CD14-positive monocyte (primary cell): ENCODE measurements at regions not wholly inside any gene's neighbourhood (a gene's known extent, or its start where the extent isn't known, plus 50 kb on each side); places are given as distances from the start of the nearest gene placed in this dataset.
A peak's percentile ranks its signal among the peaks of the same experiment; 100 is the strongest.

Source experiments
- DNase-seq, 3 donors: peaks; one replicate each; pipeline ENCODE4 v3.0.0-alpha.2; 2011 to 2022
- H2AFZ ChIP-seq: 2 replicates; pipeline ENCODE4 v1.6.0; 2012; ENCODE audit warnings: mild to moderate bottlenecking, low read depth, low read length, inconsistent platforms; ENCODE audit not compliant: insufficient read depth, poor library complexity, severe bottlenecking
- H3K27ac ChIP-seq, 2 donors: 1 replicate in 1 of 2; 2 replicates in 1 of 2; pipeline ENCODE4 v1.5.1; 2012 to 2013; ENCODE audit warnings: low read length in 2 of 2, control low read depth in 1 of 2, inconsistent platforms in 1 of 2, low read depth in 1 of 2, mild to moderate bottlenecking in 1 of 2
- H3K27me3 ChIP-seq, 2 donors: one replicate each; pipeline versions ENCODE4 v1.6.0 to v1.6.1; 2011 to 2013; ENCODE audit warnings: low read length in 2 of 2; ENCODE audit not compliant: control insufficient read depth in 2 of 2, insufficient read depth in 2 of 2
- H3K36me3 ChIP-seq, 2 donors: replicated peaks in 1 of 2; 1 replicate in 1 of 2; 2 replicates in 1 of 2; pipeline versions ENCODE4 v1.5.1 to v1.6.1; 2012 to 2013; ENCODE audit warnings: low read length in 2 of 2, control low read depth in 1 of 2, inconsistent platforms in 1 of 2, mild to moderate bottlenecking in 1 of 2; ENCODE audit not compliant: insufficient read depth in 2 of 2, control insufficient read depth in 1 of 2
- H3K4me1 ChIP-seq, 2 donors: 1 replicate in 1 of 2; 2 replicates in 1 of 2; pipeline versions ENCODE4 v1.5.1 to v1.6.1; 2012 to 2013; ENCODE audit warnings: low read length in 2 of 2, control low read depth in 1 of 2, inconsistent platforms in 1 of 2, mild to moderate bottlenecking in 1 of 2, moderate library complexity in 1 of 2; ENCODE audit not compliant: insufficient read depth in 2 of 2, control insufficient read depth in 1 of 2
- H3K4me2 ChIP-seq: replicated peaks from 2 replicates; pipeline ENCODE3; 2012; ENCODE audit warnings: low read length, moderate library complexity, mild to moderate bottlenecking; ENCODE audit not compliant: poor library complexity, severe bottlenecking; ENCODE audit errors: extremely low read depth
- H3K4me3 ChIP-seq, 3 experiments: fragments of 200-600 bp in 1 of 3; sonication (generic) in 1 of 3; replicated peaks in 1 of 3; 1 replicate in 2 of 3; 2 replicates in 1 of 3; pipeline ENCODE4 v1.5.1; 2011 to 2013; ENCODE audit warnings: low read length in 3 of 3, mild to moderate bottlenecking in 3 of 3, control low read depth in 2 of 3, low read depth in 2 of 3, inconsistent platforms in 1 of 3, moderate library complexity in 1 of 3
- H3K79me2 ChIP-seq: 2 replicates; pipeline ENCODE4 v1.6.0; 2012; ENCODE audit warnings: mild to moderate bottlenecking, control low read depth, inconsistent platforms, low read length, moderate library complexity; ENCODE audit not compliant: insufficient read depth
- H3K9ac ChIP-seq: 2 replicates; pipeline ENCODE4 v1.6.0; 2017; ENCODE audit warnings: low read length, mild to moderate bottlenecking; ENCODE audit not compliant: insufficient read depth, poor library complexity, severe bottlenecking
- H3K9me3 ChIP-seq, 2 donors: replicated peaks in 1 of 2; 1 replicate in 1 of 2; 2 replicates in 1 of 2; pipeline versions ENCODE4 v1.5.1 to v1.6.1; 2012 to 2013; ENCODE audit warnings: low read length in 2 of 2, control low read depth in 1 of 2; ENCODE audit not compliant: control insufficient read depth in 1 of 2, insufficient read depth in 1 of 2
- H4K20me1 ChIP-seq: 2 replicates; pipeline ENCODE4 v1.6.0; 2012; ENCODE audit warnings: mild to moderate bottlenecking, low read length, control low read depth, moderate library complexity; ENCODE audit not compliant: insufficient read depth
- H3K27ac Mint-ChIP-seq, 7 donors: one replicate each; pipeline ENCODE4 v1.8.0; 2020; ENCODE audit warnings: mild to moderate bottlenecking in 7 of 7, mixed read lengths in 7 of 7, moderate library complexity in 6 of 7, inconsistent platforms in 2 of 7
- H3K27me3 Mint-ChIP-seq, 3 donors: one replicate each; pipeline ENCODE4 v1.8.0; 2021 to 2022; ENCODE audit warnings: low read depth in 3 of 3, mild to moderate bottlenecking in 3 of 3, mixed read lengths in 3 of 3, moderate library complexity in 3 of 3, inconsistent platforms in 1 of 3
- H3K36me3 Mint-ChIP-seq, 2 donors: one replicate each; pipeline ENCODE4 v1.8.0; 2020; ENCODE audit warnings: mixed read lengths in 2 of 2, inconsistent platforms in 1 of 2, mild to moderate bottlenecking in 1 of 2
- H3K4me1 Mint-ChIP-seq: one replicate; pipeline ENCODE4 v1.8.0; 2020; ENCODE audit warnings: mild to moderate bottlenecking, mixed read lengths
- H3K4me3 Mint-ChIP-seq, 2 donors: one replicate each; pipeline ENCODE4 v1.8.0; 2020; ENCODE audit warnings: mild to moderate bottlenecking in 2 of 2, mixed read lengths in 2 of 2, moderate library complexity in 1 of 2
- H3K9me3 Mint-ChIP-seq, 7 donors: one replicate each; pipeline ENCODE4 v1.8.0; 2020 to 2022; ENCODE audit warnings: mixed read lengths in 7 of 7, mild to moderate bottlenecking in 6 of 7, moderate library complexity in 6 of 7, inconsistent platforms in 2 of 7
- WGBS: methylation state at CpG from one replicate; pipeline ENCODE4 v1.1.5; 2013; ENCODE audit warnings: missing lambda C conversion rate; ENCODE audit not compliant: insufficient coverage; 5-methylcytosine and 5-hydroxymethylcytosine counted together
- intact Hi-C, 2 donors: fragments of 100-400 bp; cut with micrococcal nuclease; formaldehyde crosslinking; loops; one replicate each; pipeline versions ENCODE4 v1.15.0 to v1.15.1; 2023
- TF ChIP-seq, protein P1 (sequence below): fragments of 200-600 bp; IDR thresholded peaks from one replicate; pipeline ENCODE4 v1.8.0; 2022; ENCODE audit warnings: antibody characterized with exemption, mild to moderate bottlenecking

DNA sequence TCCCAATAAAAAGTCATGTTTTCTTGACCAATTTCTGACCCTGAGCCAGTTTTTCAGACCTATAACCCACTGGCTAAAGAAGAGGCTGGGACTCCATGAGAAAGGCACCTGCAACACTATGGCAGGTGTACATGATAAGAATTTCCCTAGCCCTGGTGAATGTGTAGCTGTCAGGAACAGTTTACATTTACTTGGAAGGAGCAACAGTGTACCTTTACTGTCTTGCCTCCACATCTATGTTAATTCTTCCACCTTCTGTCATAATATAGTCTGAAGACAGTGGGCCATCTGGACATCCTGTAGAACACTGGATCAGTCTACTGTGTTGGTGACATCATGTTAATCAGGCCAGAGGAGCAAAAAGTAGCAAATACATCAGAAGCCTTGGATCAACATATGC, 72.1 kb upstream of the CD82 start:
- H3K4me1 ChIP-seq = no peaks in the 10 kb centered on the region
- intact Hi-C loops = no loop called here
- peaks cover 3 to 13% (median 6%) of the 10 kb centered on the region in 3 donors for H3K27me3 Mint-ChIP-seq
- H3K36me3 ChIP-seq = no peaks in the 10 kb centered on the region
- no peak overlapping the region for H2AFZ ChIP-seq
- no peak overlapping the region for H3K4me3 ChIP-seq
- H3K4me2 ChIP-seq = no peak overlapping the region
- DNase-seq = no peak
- H3K4me3 Mint-ChIP-seq = no peak overlapping the region
- H3K9me3 ChIP-seq = no peaks in the 10 kb centered on the region
- peaks cover 0 to 3% of the 10 kb centered on the region in 2 donors for H3K27me3 ChIP-seq
- no peak overlapping the region for H3K27ac ChIP-seq
- no peak overlapping the region for H3K9ac ChIP-seq
- H4K20me1 ChIP-seq = no peaks in the 10 kb centered on the region
- no peaks in the 10 kb centered on the region for H3K79me2 ChIP-seq
- no peak overlapping the region for H3K27ac Mint-ChIP-seq
- H3K36me3 Mint-ChIP-seq = no peaks in the 10 kb centered on the region
- H3K4me1 Mint-ChIP-seq = no peaks in the 10 kb centered on the region
- TF ChIP-seq, protein P1, sequence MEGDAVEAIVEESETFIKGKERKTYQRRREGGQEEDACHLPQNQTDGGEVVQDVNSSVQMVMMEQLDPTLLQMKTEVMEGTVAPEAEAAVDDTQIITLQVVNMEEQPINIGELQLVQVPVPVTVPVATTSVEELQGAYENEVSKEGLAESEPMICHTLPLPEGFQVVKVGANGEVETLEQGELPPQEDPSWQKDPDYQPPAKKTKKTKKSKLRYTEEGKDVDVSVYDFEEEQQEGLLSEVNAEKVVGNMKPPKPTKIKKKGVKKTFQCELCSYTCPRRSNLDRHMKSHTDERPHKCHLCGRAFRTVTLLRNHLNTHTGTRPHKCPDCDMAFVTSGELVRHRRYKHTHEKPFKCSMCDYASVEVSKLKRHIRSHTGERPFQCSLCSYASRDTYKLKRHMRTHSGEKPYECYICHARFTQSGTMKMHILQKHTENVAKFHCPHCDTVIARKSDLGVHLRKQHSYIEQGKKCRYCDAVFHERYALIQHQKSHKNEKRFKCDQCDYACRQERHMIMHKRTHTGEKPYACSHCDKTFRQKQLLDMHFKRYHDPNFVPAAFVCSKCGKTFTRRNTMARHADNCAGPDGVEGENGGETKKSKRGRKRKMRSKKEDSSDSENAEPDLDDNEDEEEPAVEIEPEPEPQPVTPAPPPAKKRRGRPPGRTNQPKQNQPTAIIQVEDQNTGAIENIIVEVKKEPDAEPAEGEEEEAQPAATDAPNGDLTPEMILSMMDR = no peak
- no peaks in the 10 kb centered on the region for H3K9me3 Mint-ChIP-seq

DNA sequence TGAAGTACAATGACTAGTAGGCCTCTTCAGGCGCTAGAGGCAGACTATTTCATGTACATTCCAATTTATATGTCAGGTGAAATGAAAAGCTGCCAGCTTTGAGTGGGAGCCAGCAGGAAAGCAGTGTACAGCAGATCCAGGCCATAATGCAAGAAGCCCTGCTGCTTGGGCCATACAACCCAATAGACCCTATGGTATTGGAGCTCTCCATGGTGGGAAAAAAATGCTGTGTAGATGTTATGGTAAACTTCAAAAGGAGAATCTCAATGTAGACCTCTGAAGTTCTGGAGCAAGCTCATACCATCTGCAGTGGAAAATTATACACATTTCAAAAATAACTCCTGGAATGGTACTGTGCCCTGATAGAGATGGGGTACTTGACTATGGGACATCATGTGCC, 71.5 kb upstream of the CD82 start:
- TF ChIP-seq, protein P1 = no peak

More for the DNA sequence above, 71.5 kb upstream of the CD82 start:
- DNase-seq = no peak
- H3K4me2 ChIP-seq = no peak overlapping the region
- peak overlapping the region in 1 of 7 donors; percentile 9 for H3K27ac Mint-ChIP-seq
- H3K36me3 Mint-ChIP-seq = no peaks in the 10 kb centered on the region
- H3K9me3 Mint-ChIP-seq = no peaks in the 10 kb centered on the region
- no peaks in the 10 kb centered on the region for H3K79me2 ChIP-seq
- H3K36me3 ChIP-seq = no peaks in the 10 kb centered on the region
- H3K4me1 ChIP-seq = no peaks in the 10 kb centered on the region
- intact Hi-C loops = no loop called here
- no peak overlapping the region for H2AFZ ChIP-seq
- H3K4me1 Mint-ChIP-seq = no peaks in the 10 kb centered on the region
- H4K20me1 ChIP-seq = no peaks in the 10 kb centered on the region
- H3K27ac ChIP-seq = no peak overlapping the region
- H3K27me3 ChIP-seq = peaks cover 0 to 3% of the 10 kb centered on the region in 2 donors
- no peak overlapping the region for H3K4me3 Mint-ChIP-seq
- H3K9ac ChIP-seq = no peak overlapping the region
- no CpG with 5 or more reads among the region's 1 CpG for WGBS
- peaks cover 3 to 13% (median 7%) of the 10 kb centered on the region in 3 donors for H3K27me3 Mint-ChIP-seq
- H3K4me3 ChIP-seq = no peak overlapping the region
- no peaks in the 10 kb centered on the region for H3K9me3 ChIP-seq
